WTC11 (cell line): ENCODE measurements at regions not wholly inside any gene's neighbourhood (a gene's known extent, or its start where the extent isn't known, plus 50 kb on each side); places are given as distances from the start of the nearest gene placed in this dataset.

Source experiments
- ATAC-seq: fragments of 200-7000 bp; cut with Tn5 transposase; 2 replicates; pipeline ENCODE4 v1.10.0; 2021; ENCODE audit warnings: mild to moderate bottlenecking, moderate library complexity
- CTCF ChIA-PET: fragments of 300-600 bp; sonication (Branson Sonifier 250); formaldehyde crosslinking; loops from one replicate; lab custom pipeline; 2021; ENCODE audit warnings: antibody characterized with exemption; lab: Charles Lee
- POLR2A ChIA-PET: fragments of 350-600 bp; sonication (Branson Sonifier 250); formaldehyde crosslinking; loops from one replicate; lab custom pipeline; 2021; ENCODE audit warnings: antibody characterized with exemption; lab: Charles Lee
- DNase-seq: peaks from one replicate; pipeline ENCODE4 v3.0.0; 2021; ENCODE audit warnings: low spot score
- H3K27ac Mint-ChIP-seq: 2 replicates; pipeline ENCODE4 v1.8.0; 2021; ENCODE audit warnings: mixed read lengths
- H3K27me3 Mint-ChIP-seq: 2 replicates; pipeline ENCODE4 v1.8.0; 2021; ENCODE audit warnings: low read depth, mild to moderate bottlenecking, moderate library complexity, mixed read lengths
- H3K36me3 Mint-ChIP-seq: 2 replicates; pipeline ENCODE4 v1.8.0; 2021; ENCODE audit warnings: mixed read lengths
- H3K4me1 Mint-ChIP-seq: 2 replicates; pipeline ENCODE4 v1.8.0; 2022; ENCODE audit warnings: mixed read lengths
- H3K4me3 Mint-ChIP-seq: 2 replicates; pipeline ENCODE4 v1.8.0; 2021; ENCODE audit warnings: mild to moderate bottlenecking, moderate library complexity, mixed read lengths
- H3K9me3 Mint-ChIP-seq: 2 replicates; pipeline ENCODE4 v1.8.0; 2021; ENCODE audit warnings: mixed read lengths
- ATF1 ChIP-seq: sonication (generic); formaldehyde crosslinking; IDR thresholded peaks from 2 replicates; pipeline ENCODE4 v1.8.1; 2023; ENCODE audit warnings: mild to moderate bottlenecking, moderate library complexity, missing genetic modification reagents
- CBFB ChIP-seq: sonication (generic); formaldehyde crosslinking; IDR thresholded peaks from 2 replicates; pipeline ENCODE4 v1.8.1; 2022; ENCODE audit warnings: mild to moderate bottlenecking, low read depth, missing genetic modification reagents
- EMX1 ChIP-seq: fragments of 250-450 bp; sonication (Bioruptor Pico); IDR thresholded peaks from 2 replicates; pipeline ENCODE4 v1.8.0; 2021; ENCODE audit warnings: mild to moderate bottlenecking
- ESRRA ChIP-seq: sonication (generic); formaldehyde crosslinking; IDR thresholded peaks from 2 replicates; pipeline ENCODE4 v1.8.1; 2022; ENCODE audit warnings: mild to moderate bottlenecking, missing genetic modification reagents, borderline replicate concordance
- FOXP1 ChIP-seq: sonication (generic); formaldehyde crosslinking; IDR thresholded peaks from 2 replicates; pipeline ENCODE4 v1.8.0; 2022; ENCODE audit warnings: missing genetic modification reagents, mild to moderate bottlenecking, moderate library complexity, borderline replicate concordance
- MXD4 ChIP-seq: fragments of 250-450 bp; sonication (Bioruptor Pico); IDR thresholded peaks from 2 replicates; pipeline ENCODE4 v1.8.0; 2021; ENCODE audit warnings: mild to moderate bottlenecking, moderate library complexity, borderline replicate concordance
- NR1H2 ChIP-seq: sonication (generic); formaldehyde crosslinking; IDR thresholded peaks from 2 replicates; pipeline ENCODE4 v1.9.0; 2021; ENCODE audit warnings: mild to moderate bottlenecking, moderate library complexity, missing genetic modification reagents
- RELA ChIP-seq: sonication (generic); formaldehyde crosslinking; IDR thresholded peaks from 2 replicates; pipeline ENCODE4 v1.8.1; 2022; ENCODE audit warnings: missing genetic modification reagents, mild to moderate bottlenecking, borderline replicate concordance
- SMAD3 ChIP-seq: sonication (generic); formaldehyde crosslinking; IDR thresholded peaks from 2 replicates; pipeline ENCODE4 v1.8.0; 2022; ENCODE audit warnings: missing genetic modification reagents, mild to moderate bottlenecking, borderline replicate concordance
- SOX15 ChIP-seq: fragments of 250-450 bp; sonication (Bioruptor Pico); IDR thresholded peaks from 2 replicates; pipeline ENCODE4 v1.9.0; 2021; ENCODE audit warnings: mild to moderate bottlenecking
- STAT6 ChIP-seq: sonication (generic); formaldehyde crosslinking; conservative IDR thresholded peaks from 2 replicates; pipeline ENCODE4 v1.8.1; 2023; ENCODE audit warnings: mild to moderate bottlenecking, low read depth, missing genetic modification reagents, moderate library complexity
- ZNF263 ChIP-seq: sonication (generic); formaldehyde crosslinking; IDR thresholded peaks from 2 replicates; pipeline ENCODE4 v1.8.1; 2022; ENCODE audit warnings: low read depth, mild to moderate bottlenecking, moderate library complexity, missing genetic modification reagents
- ZNF425 ChIP-seq: fragments of 250-450 bp; sonication (Bioruptor Pico); conservative IDR thresholded peaks from 2 replicates; pipeline ENCODE4 v1.9.0; 2021; ENCODE audit warnings: mild to moderate bottlenecking
- TF ChIP-seq, protein P1 (sequence below): fragments of 250-450 bp; sonication (Bioruptor Pico); IDR thresholded peaks from 2 replicates; pipeline ENCODE4 v1.9.0; 2021; ENCODE audit warnings: mild to moderate bottlenecking
- TF ChIP-seq, protein P2 (sequence below): sonication (generic); formaldehyde crosslinking; conservative IDR thresholded peaks from 2 replicates; pipeline ENCODE4 v1.8.1; 2022; ENCODE audit warnings: mild to moderate bottlenecking, missing genetic modification reagents
- TF ChIP-seq, protein P3 (sequence below): sonication (generic); formaldehyde crosslinking; IDR thresholded peaks from 2 replicates; pipeline ENCODE4 v1.8.0; 2022; ENCODE audit warnings: mild to moderate bottlenecking, missing genetic modification reagents

GRCh38 chr2:200137691-200138090 lies 168.8 kb upstream of the SPATS2L start:
- H3K27me3 Mint-ChIP-seq = no peaks in the 10 kb centered on the region
- H3K9me3 Mint-ChIP-seq = peaks cover 31% of the 10 kb centered on the region
- ATAC-seq = no peak
- H3K4me1 Mint-ChIP-seq = peaks cover 46% of the 10 kb centered on the region
- POLR2A ChIA-PET = no interaction called here
- H3K36me3 Mint-ChIP-seq = peaks cover 32% of the 10 kb centered on the region
- DNase-seq = no peak
- H3K27ac Mint-ChIP-seq = peak overlapping the region; percentile 76
- no peak for TF ChIP-seq STAT6
- TF ChIP-seq ESRRA (CRISPR knock-in tag) = no peak
- TF ChIP-seq SMAD3 (CRISPR knock-in tag) = no peak
- TF ChIP-seq CBFB = no peak
- no peak for TF ChIP-seq ATF1 (CRISPR knock-in tag)
- no peak overlapping the region for H3K4me3 Mint-ChIP-seq
- CTCF ChIA-PET = interaction anchor here (1.0 to 1.1 kb wide), 2 partner anchors 346 to 598 kb away, joined by 3 to 6 read pairs; no protein-coding TSS in a partner anchor

DNA sequence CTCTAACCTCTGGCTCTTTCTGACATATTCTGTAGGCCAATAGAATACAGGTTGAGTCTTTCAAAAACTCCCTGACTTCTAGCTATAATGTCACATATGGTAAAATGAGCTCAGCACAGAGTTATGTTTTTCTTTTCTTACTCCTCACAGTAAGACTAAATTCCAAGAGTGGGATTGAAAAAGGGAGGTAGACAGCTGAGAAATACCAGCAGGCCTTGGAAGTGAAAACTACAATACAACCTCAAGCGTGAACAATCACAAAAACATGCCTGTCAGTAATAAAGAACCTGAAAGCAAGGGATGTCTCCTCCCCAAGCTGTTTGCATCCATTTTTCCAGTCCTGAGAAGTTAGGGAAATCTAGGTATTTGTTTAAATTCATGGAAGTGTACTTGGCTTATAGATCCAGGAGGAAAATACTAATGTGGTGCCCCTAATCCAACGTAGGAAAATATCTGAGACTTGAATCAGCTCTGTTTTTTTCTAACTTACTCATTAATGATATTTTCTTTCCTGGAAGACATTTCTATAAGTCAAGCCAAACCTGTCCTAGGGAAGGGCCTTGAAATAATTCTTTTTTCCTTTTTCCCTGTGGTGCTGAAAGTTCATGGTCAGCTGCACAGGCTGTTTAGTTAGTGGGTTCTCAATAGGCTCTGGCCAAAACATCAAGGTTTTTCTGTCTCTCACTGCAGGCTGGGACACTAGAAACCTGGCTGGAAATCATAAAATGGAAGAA lies 167.9 kb upstream of the SPATS2L start:
- no peak for ATAC-seq
- Mint-ChIP-seq H3K9me3 (peaks cover 32% of the 10 kb centered on the region), H3K4me1 (peaks cover 46% of the 10 kb centered on the region), H3K36me3 (peaks cover 32% of the 10 kb centered on the region), H3K27me3 (no peaks in the 10 kb centered on the region), H3K4me3 (no peak overlapping the region), H3K27ac (no peak overlapping the region)
- TF ChIP-seq RELA (CRISPR knock-in tag) = no peak
- no peak for TF ChIP-seq FOXP1 (CRISPR knock-in tag)
- TF ChIP-seq, protein P1, sequence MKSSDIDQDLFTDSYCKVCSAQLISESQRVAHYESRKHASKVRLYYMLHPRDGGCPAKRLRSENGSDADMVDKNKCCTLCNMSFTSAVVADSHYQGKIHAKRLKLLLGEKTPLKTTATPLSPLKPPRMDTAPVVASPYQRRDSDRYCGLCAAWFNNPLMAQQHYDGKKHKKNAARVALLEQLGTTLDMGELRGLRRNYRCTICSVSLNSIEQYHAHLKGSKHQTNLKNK (CRISPR knock-in tag) = no peak
- ChIA-PET POLR2A (interaction anchor here (0.8 kb wide), 1 partner anchor 163 kb away, joined by 3 read pairs; no protein-coding TSS in a partner anchor), CTCF (no interaction called here)
- DNase-seq = no peak

DNA sequence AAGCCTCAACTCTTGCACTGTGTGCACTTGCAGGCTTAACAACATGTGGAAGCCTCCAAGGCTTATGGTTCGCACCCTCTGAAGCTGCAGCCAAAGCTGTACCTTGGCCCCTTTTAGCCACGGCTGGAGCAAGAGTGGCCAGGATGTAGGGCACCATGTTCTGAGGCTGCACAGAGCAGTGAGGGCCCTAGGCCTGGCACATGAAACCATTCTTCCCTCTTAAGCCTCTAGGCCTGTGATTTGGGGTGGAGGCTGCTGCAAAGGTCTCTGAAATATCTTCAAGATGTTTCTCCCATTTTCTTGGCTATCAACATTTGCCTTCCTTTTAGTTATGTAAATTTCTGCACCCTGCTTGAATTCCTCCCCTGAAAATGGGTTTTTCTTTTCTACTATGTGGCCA lies 161.9 kb upstream of the SPATS2L start:
- H3K9me3 Mint-ChIP-seq = peaks cover 46% of the 10 kb centered on the region
- ChIA-PET CTCF (no interaction called here), POLR2A (no interaction called here)
- H3K27me3 Mint-ChIP-seq = peaks cover 8% of the 10 kb centered on the region
- no peak for DNase-seq
- no peak overlapping the region for H3K27ac Mint-ChIP-seq
- peaks cover 43% of the 10 kb centered on the region for H3K36me3 Mint-ChIP-seq
- no peak for ATAC-seq
- no peak overlapping the region for H3K4me3 Mint-ChIP-seq
- H3K4me1 Mint-ChIP-seq = peaks cover 7% of the 10 kb centered on the region
- TF ChIP-seq, protein P2, sequence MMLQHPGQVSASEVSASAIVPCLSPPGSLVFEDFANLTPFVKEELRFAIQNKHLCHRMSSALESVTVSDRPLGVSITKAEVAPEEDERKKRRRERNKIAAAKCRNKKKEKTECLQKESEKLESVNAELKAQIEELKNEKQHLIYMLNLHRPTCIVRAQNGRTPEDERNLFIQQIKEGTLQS (CRISPR knock-in tag) = no peak
- TF ChIP-seq ATF1 (CRISPR knock-in tag) (no peak), EMX1 (CRISPR knock-in tag) (no peak), ZNF425 (CRISPR knock-in tag) (no peak), MXD4 (no peak), ZNF263 (CRISPR knock-in tag) (no peak), SOX15 (no peak), NR1H2 (CRISPR knock-in tag) (no peak)
- TF ChIP-seq, protein P3, sequence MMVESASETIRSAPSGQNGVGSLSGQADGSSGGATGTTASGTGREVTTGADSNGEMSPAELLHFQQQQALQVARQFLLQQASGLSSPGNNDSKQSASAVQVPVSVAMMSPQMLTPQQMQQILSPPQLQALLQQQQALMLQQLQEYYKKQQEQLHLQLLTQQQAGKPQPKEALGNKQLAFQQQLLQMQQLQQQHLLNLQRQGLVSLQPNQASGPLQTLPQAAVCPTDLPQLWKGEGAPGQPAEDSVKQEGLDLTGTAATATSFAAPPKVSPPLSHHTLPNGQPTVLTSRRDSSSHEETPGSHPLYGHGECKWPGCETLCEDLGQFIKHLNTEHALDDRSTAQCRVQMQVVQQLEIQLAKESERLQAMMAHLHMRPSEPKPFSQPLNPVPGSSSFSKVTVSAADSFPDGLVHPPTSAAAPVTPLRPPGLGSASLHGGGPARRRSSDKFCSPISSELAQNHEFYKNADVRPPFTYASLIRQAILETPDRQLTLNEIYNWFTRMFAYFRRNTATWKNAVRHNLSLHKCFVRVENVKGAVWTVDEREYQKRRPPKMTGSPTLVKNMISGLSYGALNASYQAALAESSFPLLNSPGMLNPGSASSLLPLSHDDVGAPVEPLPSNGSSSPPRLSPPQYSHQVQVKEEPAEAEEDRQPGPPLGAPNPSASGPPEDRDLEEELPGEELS (CRISPR knock-in tag) = no peak
